ENCODE measurements at regions not wholly inside any gene's neighbourhood (a gene's known extent, or its start where the extent isn't known, plus 50 kb on each side); places are given as distances from the start of the nearest gene placed in this dataset.
"Not testable (repeated sequence)": the region's sequence is repeated elsewhere in the genome, so short reads cannot be mapped to it uniquely, and the experiment has no call there.

DNA sequence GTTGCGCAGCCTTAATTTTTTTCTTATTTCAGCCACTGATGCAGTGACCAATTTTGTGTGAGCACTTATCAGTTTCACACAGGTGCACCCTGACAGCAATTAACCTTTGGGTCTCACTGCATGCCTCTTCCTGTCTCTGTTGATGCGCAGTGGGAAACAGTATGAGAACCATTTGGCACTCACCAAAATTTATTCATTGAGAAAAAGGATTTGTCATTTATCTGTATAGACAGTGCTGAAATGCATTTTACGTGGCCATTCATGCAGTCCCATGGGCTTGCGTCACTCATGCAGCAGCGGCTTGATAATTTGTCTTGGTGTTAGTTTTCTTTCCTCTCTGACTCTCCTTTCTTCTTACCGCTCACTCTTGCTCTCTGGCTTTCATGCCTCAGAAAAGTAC lies 157.5 kb downstream of the C12orf75 start:
- Histone ChIP-seq H3K4me1 (ENCODE audit: insufficient read depth, low read length) (no peaks in the 10 kb centered on the region), H3K36me3 (ENCODE audit: insufficient read depth, low read length) (no peaks in the 10 kb centered on the region), H3K4me3 (ENCODE audit: low read length) (no peak overlapping the region), H3K27ac (ENCODE audit: low read depth in 1 of 2, low read length in 2 of 2) (no peak overlapping the region), H3K27me3 (ENCODE audit: control insufficient read depth in 1 of 2, insufficient read depth in 2 of 2, low read length in 2 of 2) (no peaks in the 10 kb centered on the region), H3K9me3 (ENCODE audit: control insufficient read depth in 1 of 2, insufficient read depth in 1 of 2, low read length in 2 of 2) (no peaks in the 10 kb centered on the region)
- H3K9me3 Mint-ChIP-seq = no peaks in the 10 kb centered on the region
- POLR2A ChIA-PET = no interaction called here
- no peaks in the 10 kb centered on the region for H3K4me1 Mint-ChIP-seq (ENCODE audit: low read depth)
- CTCF ChIA-PET = no interaction called here
- no peak overlapping the region for H3K4me3 Mint-ChIP-seq
- DNase-seq (no peak), ATAC-seq (ENCODE audit: poor library complexity) (no peak)
- TF ChIP-seq, protein P1, sequence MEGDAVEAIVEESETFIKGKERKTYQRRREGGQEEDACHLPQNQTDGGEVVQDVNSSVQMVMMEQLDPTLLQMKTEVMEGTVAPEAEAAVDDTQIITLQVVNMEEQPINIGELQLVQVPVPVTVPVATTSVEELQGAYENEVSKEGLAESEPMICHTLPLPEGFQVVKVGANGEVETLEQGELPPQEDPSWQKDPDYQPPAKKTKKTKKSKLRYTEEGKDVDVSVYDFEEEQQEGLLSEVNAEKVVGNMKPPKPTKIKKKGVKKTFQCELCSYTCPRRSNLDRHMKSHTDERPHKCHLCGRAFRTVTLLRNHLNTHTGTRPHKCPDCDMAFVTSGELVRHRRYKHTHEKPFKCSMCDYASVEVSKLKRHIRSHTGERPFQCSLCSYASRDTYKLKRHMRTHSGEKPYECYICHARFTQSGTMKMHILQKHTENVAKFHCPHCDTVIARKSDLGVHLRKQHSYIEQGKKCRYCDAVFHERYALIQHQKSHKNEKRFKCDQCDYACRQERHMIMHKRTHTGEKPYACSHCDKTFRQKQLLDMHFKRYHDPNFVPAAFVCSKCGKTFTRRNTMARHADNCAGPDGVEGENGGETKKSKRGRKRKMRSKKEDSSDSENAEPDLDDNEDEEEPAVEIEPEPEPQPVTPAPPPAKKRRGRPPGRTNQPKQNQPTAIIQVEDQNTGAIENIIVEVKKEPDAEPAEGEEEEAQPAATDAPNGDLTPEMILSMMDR (IDR thresholded peaks at IDR 0.05) = no peak
- no peak overlapping the region for H3K27ac Mint-ChIP-seq
- no peaks in the 10 kb centered on the region for H3K36me3 Mint-ChIP-seq (ENCODE audit: low read depth)
- H3K27me3 Mint-ChIP-seq = peaks cover 9% of the 10 kb centered on the region
- intact Hi-C loops (cut with DNase I, micrococcal nuclease) = no loop called here

DNA sequence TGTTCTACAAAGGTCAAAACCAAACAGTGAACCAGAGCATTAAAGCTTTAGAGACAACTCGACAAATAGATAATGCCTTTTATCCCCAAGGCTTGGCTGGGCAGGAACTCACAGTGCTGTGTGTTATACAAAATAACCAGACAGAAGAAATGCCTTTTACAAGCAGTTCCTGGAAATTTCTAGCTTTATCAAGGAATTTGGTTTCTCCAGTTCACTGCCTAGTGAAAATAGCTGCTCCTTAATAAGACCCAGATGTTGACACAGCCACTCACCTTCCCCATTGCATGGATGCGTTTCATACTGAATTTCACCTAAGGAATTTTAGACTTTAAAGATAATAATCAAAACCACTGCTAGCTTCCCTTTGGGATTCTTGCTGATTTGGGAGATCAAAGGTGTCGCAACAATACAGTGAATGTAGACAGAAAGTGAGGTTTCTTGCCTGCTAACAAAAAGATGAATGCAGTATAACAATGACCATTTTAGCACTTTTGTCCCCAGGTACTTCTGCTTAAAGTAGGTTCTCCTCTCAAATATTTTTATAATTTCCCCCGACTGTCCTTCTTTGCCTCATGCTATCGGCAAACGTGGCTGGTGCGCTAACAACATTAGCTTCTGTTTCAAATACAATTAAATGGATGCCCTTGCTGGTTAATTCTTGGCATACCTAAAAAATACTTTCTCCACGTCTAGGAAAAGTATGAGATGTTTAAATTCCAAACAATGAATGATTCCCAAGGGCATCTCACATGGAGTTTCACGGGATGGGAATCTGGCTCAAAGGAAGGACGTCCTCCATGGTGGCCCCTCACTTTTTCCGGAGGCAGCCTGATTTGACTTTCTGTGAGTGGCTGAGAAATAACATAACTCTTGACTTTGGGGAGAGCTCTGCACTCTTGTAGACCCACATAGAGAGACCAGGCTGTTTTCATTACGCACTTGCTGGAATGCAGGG lies 162.4 kb downstream of the C12orf75 start:
- no peaks in the 10 kb centered on the region for H3K4me1 Mint-ChIP-seq (ENCODE audit: low read depth)
- DNase-seq (no peak), ATAC-seq (ENCODE audit: poor library complexity) (no peak)
- no peak overlapping the region for H3K4me3 Mint-ChIP-seq
- TF ChIP-seq, protein P1 (IDR thresholded peaks at IDR 0.05) = no peak
- no peak overlapping the region for H3K27ac Mint-ChIP-seq
- no peaks in the 10 kb centered on the region for H3K36me3 Mint-ChIP-seq (ENCODE audit: low read depth)
- intact Hi-C loops (cut with DNase I, micrococcal nuclease) = no loop called here
- H3K4me3 ChIP-seq (ENCODE audit: low read length) = no peak overlapping the region
- H3K4me1 ChIP-seq (ENCODE audit: insufficient read depth, low read length) = no peaks in the 10 kb centered on the region
- H3K36me3 ChIP-seq (ENCODE audit: insufficient read depth, low read length) = no peaks in the 10 kb centered on the region
- ChIA-PET CTCF (no interaction called here), POLR2A (no interaction called here)
- peaks cover 7% of the 10 kb centered on the region for H3K9me3 Mint-ChIP-seq
- no peak overlapping the region for H3K27ac ChIP-seq (ENCODE audit: low read depth in 1 of 2, low read length in 2 of 2)
- peaks cover 26% of the 10 kb centered on the region for H3K27me3 Mint-ChIP-seq
- H3K27me3 ChIP-seq (ENCODE audit: control insufficient read depth in 1 of 2, insufficient read depth in 2 of 2, low read length in 2 of 2) = peaks cover 0 to 2% of the 10 kb centered on the region in 2 experiments
- H3K9me3 ChIP-seq (ENCODE audit: control insufficient read depth in 1 of 2, insufficient read depth in 1 of 2, low read length in 2 of 2) = peaks cover 0 to 5% of the 10 kb centered on the region in 2 experiments

DNA sequence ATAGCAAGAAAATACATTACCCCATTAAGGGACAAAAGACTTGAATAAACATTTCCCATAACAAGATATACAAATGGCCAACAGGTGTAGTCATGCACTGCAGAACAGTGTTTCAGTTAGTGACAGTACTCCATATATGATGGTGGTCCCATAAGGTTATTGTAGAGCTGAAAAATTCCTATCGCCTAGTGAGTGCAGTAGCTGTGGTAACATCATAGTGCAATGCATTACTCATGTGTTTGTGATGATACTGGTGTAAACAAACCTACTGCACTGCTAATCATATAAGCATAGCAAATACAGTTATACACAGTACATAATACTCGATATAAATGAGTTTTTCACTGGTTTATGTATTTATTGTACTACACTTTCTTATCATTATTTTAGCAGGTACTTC lies 168.7 kb downstream of the C12orf75 start:
- Histone ChIP-seq H3K27me3 (ENCODE audit: control insufficient read depth in 1 of 2, insufficient read depth in 2 of 2, low read length in 2 of 2) (peaks cover 0 to 5% of the 10 kb centered on the region in 2 experiments), H3K27ac (ENCODE audit: low read depth in 1 of 2, low read length in 2 of 2) (no peak overlapping the region), H3K9me3 (ENCODE audit: control insufficient read depth in 1 of 2, insufficient read depth in 1 of 2, low read length in 2 of 2) (peaks cover 0 to 5% of the 10 kb centered on the region in 2 experiments), H3K4me1 (ENCODE audit: insufficient read depth, low read length) (no peaks in the 10 kb centered on the region), H3K4me3 (ENCODE audit: low read length) (no peak overlapping the region), H3K36me3 (ENCODE audit: insufficient read depth, low read length) (no peaks in the 10 kb centered on the region)
- H3K36me3 Mint-ChIP-seq (ENCODE audit: low read depth) = no peaks in the 10 kb centered on the region
- H3K9me3 Mint-ChIP-seq = peaks cover 11% of the 10 kb centered on the region
- no peak overlapping the region for H3K27ac Mint-ChIP-seq
- TF ChIP-seq, protein P1 (IDR thresholded peaks at IDR 0.05) = no peak
- CTCF ChIA-PET = no interaction called here
- intact Hi-C loops (cut with DNase I, micrococcal nuclease) = no loop called here
- H3K27me3 Mint-ChIP-seq = peaks cover 49% of the 10 kb centered on the region
- no peaks in the 10 kb centered on the region for H3K4me1 Mint-ChIP-seq (ENCODE audit: low read depth)
- ATAC-seq (ENCODE audit: poor library complexity) (no peak), DNase-seq (no peak)
- POLR2A ChIA-PET = no interaction called here
- no peak overlapping the region for H3K4me3 Mint-ChIP-seq

DNA sequence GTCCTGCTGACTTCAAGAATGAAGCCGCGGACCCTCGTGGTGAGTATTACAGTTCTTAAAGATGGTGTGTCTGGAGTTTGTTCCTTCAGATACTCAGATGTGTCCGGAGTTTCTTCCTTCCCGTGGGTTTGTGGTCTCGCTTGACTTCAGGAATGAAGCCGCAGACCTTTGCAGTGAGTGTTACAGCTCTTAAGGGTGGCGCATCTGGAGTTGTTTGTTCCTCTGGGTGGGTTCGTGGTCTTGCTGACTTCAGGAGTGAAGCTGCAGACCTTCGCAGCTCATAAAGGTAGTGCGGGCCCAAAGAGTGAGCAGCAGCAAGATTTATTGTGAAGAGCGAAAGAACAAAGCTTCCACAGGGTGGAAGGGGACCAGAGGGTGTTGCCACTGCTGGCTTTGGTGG lies 170.2 kb downstream of the C12orf75 start:
- H3K27ac Mint-ChIP-seq; H3K36me3 ChIP-seq (ENCODE audit: insufficient read depth, low read length); H3K36me3 Mint-ChIP-seq (ENCODE audit: low read depth); H3K27me3 ChIP-seq (ENCODE audit: control insufficient read depth in 1 of 2, insufficient read depth in 2 of 2, low read length in 2 of 2); ATAC-seq (ENCODE audit: poor library complexity); H3K9me3 ChIP-seq (ENCODE audit: control insufficient read depth in 1 of 2, insufficient read depth in 1 of 2, low read length in 2 of 2); H3K27ac ChIP-seq (ENCODE audit: low read depth in 1 of 2, low read length in 2 of 2); H3K4me3 Mint-ChIP-seq; H3K4me1 Mint-ChIP-seq (ENCODE audit: low read depth); intact Hi-C loops (cut with DNase I, micrococcal nuclease); POLR2A ChIA-PET; H3K4me1 ChIP-seq (ENCODE audit: insufficient read depth, low read length); H3K4me3 ChIP-seq (ENCODE audit: low read length); DNase-seq; CTCF ChIA-PET: not testable (repeated sequence)
- Mint-ChIP-seq H3K9me3 (peaks cover 11% of the 10 kb centered on the region), H3K27me3 (peaks cover 55% of the 10 kb centered on the region)

Measured in CD4-positive, alpha-beta T cell (primary cell).